Glutamatergic neuron (in vitro differentiated cells): ENCODE measurements at regions not wholly inside any gene's neighbourhood (a gene's known extent, or its start where the extent isn't known, plus 50 kb on each side); places are given as distances from the start of the nearest gene placed in this dataset.

Experiments
- DNase-seq: peaks from one replicate; pipeline ENCODE4 v3.0.0; 2022
- H3K27ac Mint-ChIP-seq: one replicate; pipeline ENCODE4 v1.8.0; 2020; ENCODE audit warnings: mild to moderate bottlenecking, mixed read lengths, inconsistent platforms; ENCODE audit not compliant: unreplicated experiment
- H3K27me3 Mint-ChIP-seq: one replicate; pipeline ENCODE4 v1.8.0; 2020; ENCODE audit warnings: mild to moderate bottlenecking, moderate library complexity, mixed read lengths, inconsistent platforms; ENCODE audit not compliant: unreplicated experiment
- H3K36me3 Mint-ChIP-seq: one replicate; pipeline ENCODE4 v1.8.0; 2020; ENCODE audit warnings: mild to moderate bottlenecking, mixed read lengths, inconsistent platforms; ENCODE audit not compliant: unreplicated experiment
- H3K4me1 Mint-ChIP-seq: one replicate; pipeline ENCODE4 v1.8.0; 2020; ENCODE audit warnings: mild to moderate bottlenecking, low read depth, mixed read lengths, inconsistent platforms; ENCODE audit not compliant: unreplicated experiment
- H3K4me3 Mint-ChIP-seq: one replicate; pipeline ENCODE4 v1.8.0; 2020; ENCODE audit warnings: mild to moderate bottlenecking, mixed read lengths, inconsistent platforms; ENCODE audit not compliant: unreplicated experiment
- H3K9me3 Mint-ChIP-seq: one replicate; pipeline ENCODE4 v1.8.0; 2020; ENCODE audit warnings: mild to moderate bottlenecking, moderate library complexity, mixed read lengths, inconsistent platforms; ENCODE audit not compliant: unreplicated experiment
- TF ChIP-seq, protein P1 (sequence below): fragments of 200-600 bp; sonication (generic); IDR thresholded peaks from one replicate; pipeline ENCODE4 v1.5.0; 2021; ENCODE audit not compliant: partially characterized antibody, unreplicated experiment

GRCh38 chr5:112560371-112560770 is 141.3 kb upstream of the EPB41L4A start:
- no peak overlapping the region for H3K27ac Mint-ChIP-seq
- peaks cover 2% of the 10 kb centered on the region for H3K27me3 Mint-ChIP-seq
- no peaks in the 10 kb centered on the region for H3K4me1 Mint-ChIP-seq
- peaks cover 10% of the 10 kb centered on the region for H3K9me3 Mint-ChIP-seq
- no peak for DNase-seq
- TF ChIP-seq, protein P1, sequence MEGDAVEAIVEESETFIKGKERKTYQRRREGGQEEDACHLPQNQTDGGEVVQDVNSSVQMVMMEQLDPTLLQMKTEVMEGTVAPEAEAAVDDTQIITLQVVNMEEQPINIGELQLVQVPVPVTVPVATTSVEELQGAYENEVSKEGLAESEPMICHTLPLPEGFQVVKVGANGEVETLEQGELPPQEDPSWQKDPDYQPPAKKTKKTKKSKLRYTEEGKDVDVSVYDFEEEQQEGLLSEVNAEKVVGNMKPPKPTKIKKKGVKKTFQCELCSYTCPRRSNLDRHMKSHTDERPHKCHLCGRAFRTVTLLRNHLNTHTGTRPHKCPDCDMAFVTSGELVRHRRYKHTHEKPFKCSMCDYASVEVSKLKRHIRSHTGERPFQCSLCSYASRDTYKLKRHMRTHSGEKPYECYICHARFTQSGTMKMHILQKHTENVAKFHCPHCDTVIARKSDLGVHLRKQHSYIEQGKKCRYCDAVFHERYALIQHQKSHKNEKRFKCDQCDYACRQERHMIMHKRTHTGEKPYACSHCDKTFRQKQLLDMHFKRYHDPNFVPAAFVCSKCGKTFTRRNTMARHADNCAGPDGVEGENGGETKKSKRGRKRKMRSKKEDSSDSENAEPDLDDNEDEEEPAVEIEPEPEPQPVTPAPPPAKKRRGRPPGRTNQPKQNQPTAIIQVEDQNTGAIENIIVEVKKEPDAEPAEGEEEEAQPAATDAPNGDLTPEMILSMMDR = no peak
- no peak overlapping the region for H3K4me3 Mint-ChIP-seq
- peaks cover 25% of the 10 kb centered on the region for H3K36me3 Mint-ChIP-seq

DNA sequence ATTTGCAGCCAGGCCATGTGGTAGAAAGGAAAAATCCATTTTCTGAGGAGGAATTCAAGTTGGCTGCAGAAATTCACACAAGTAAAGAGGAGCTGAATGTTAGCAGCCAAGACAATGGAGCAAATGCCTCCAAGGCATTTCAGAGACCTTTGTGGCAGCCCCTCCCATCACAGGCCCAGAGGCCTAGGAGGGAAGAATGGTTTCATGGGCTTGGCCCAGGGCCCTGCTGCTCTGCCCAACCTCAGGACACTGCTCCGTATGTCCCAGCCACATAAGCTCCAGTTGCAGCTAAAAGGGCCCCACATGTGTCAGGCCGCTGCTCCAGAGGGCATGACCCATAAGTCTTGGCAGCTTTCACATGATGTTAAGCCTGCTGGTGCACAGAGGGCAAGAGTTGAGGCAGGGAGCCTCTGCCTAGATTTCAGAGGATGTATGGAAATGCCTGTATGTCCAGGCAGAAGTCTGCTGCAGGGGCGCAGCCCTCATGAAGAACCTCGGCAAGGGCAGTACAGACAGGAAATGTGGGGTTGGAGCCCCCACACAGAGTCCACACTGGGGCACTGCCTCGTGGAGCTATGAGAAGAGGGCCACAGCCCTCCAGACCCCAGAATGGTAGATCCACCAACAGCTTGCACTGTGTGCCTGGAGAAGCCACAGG is 144.2 kb upstream of the EPB41L4A start:
- no peak overlapping the region for H3K27ac Mint-ChIP-seq

DNA sequence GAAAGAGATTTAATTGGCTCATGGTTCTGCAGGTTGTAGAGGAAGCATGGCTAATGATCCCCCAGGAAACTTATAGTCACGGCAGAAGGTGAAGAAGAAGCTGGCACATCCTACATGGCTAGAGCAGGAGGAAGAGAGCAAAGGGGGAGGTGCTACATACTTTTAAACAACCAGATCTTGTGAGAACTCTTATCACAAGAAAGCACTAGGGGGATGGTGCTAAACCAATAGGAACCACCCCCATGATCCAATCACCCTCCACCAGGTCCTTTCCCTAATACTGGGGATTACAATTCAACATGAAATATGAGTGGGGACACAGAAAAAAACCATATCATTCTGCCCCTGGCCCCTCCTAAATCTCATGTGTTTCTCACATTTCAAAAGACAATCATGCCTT is 147.2 kb upstream of the EPB41L4A start:
- no peak overlapping the region for H3K4me3 Mint-ChIP-seq
- peaks cover 32% of the 10 kb centered on the region for H3K36me3 Mint-ChIP-seq
- TF ChIP-seq, protein P1 = no peak
- H3K9me3 Mint-ChIP-seq = peaks cover 10% of the 10 kb centered on the region
- no peak overlapping the region for H3K27ac Mint-ChIP-seq
- peaks cover 3% of the 10 kb centered on the region for H3K27me3 Mint-ChIP-seq
- no peaks in the 10 kb centered on the region for H3K4me1 Mint-ChIP-seq
- DNase-seq = no peak

More for the DNA sequence above, 144.2 kb upstream of the EPB41L4A start:
- H3K4me1 Mint-ChIP-seq = no peaks in the 10 kb centered on the region
- peaks cover 2% of the 10 kb centered on the region for H3K27me3 Mint-ChIP-seq
- H3K4me3 Mint-ChIP-seq = no peak overlapping the region
- no peak for DNase-seq
- peaks cover 10% of the 10 kb centered on the region for H3K9me3 Mint-ChIP-seq
- TF ChIP-seq, protein P1 = no peak
- peaks cover 32% of the 10 kb centered on the region for H3K36me3 Mint-ChIP-seq

GRCh38 chr5:112569596-112569995 is 150.5 kb upstream of the EPB41L4A start:
- Mint-ChIP-seq H3K27me3 (peaks cover 5% of the 10 kb centered on the region), H3K27ac (no peak overlapping the region), H3K4me1 (no peaks in the 10 kb centered on the region), H3K9me3 (peaks cover 2% of the 10 kb centered on the region), H3K36me3 (peaks cover 15% of the 10 kb centered on the region), H3K4me3 (no peak overlapping the region)
- TF ChIP-seq, protein P1 = no peak
- no peak for DNase-seq

GRCh38 chr5:112570708-112571444 is 151.8 kb upstream of the EPB41L4A start:
- no peaks in the 10 kb centered on the region for H3K4me1 Mint-ChIP-seq
- H3K9me3 Mint-ChIP-seq = peaks cover 3% of the 10 kb centered on the region
- peaks cover 5% of the 10 kb centered on the region for H3K27me3 Mint-ChIP-seq
- peaks cover 5% of the 10 kb centered on the region for H3K36me3 Mint-ChIP-seq
- TF ChIP-seq, protein P1 = no peak
- DNase-seq = no peak
- H3K4me3 Mint-ChIP-seq = no peak overlapping the region
- H3K27ac Mint-ChIP-seq = no peak overlapping the region
